GM21515 (cell line): ENCODE measurements at regions not wholly inside any gene's neighbourhood (a gene's known extent, or its start where the extent isn't known, plus 50 kb on each side); places are given as distances from the start of the nearest gene placed in this dataset.

Experiments used
- ATAC-seq: cut with Tn5 transposase; IDR thresholded peaks from one replicate; pipeline ENCODE4 v1.9.1; 2021; ENCODE audit not compliant: unreplicated experiment

DNA sequence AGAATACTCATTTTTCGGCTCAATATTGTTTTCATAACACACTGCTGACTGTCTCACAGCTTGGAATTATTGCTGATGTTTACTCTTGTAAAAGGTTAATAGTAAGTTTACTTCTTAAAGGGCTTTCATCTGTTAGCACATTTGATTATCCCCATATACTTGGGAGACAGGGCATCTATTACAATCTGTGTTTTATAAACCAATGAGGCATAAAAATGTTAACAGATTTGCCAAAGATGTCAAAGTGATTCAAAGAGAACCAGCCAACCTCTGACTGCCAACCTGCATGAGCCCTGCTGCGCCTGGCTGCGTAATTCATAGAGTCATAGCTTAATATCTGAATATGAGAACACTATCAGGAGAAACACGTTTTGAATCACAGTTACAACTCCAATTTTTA, 665.6 kb downstream of the TRIML1 start:
- no peak for ATAC-seq

DNA sequence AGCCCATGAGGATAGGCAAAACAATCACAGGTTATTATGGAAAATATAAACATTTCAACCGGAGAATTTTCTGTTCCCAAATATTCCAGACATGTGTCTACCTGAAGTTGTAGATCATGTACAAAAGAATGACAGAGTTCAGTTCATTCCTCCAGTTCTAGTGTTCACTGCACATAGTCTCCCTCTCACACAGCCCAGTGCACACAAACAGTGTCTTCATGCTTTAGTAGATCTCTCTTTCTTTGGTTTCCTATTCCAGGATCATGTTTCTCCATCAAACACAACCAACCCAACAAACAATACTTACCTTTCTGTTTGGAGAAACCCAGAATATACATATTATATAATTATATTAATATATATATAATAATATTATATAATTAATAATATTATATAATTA, 671.9 kb downstream of the TRIML1 start:
- ATAC-seq = no peak

DNA sequence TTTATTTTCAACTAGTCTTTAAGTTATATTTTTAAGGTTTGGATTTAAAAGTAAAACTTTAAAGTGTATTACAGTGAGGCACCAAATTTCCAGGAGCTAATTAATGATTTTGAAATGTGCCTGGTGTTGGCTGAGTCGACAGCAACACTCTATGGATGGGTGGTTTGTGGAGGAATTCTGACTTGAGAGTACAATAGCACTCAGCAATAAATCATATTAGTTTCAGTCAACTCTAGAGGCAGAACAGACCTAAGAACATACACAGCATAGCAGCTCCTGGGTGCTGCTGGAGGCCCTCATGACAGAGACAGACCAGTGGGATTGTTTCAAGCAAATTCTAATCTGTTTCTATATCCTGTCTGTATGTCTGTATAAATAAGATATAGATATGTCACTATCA, 673.4 kb downstream of the TRIML1 start:
- no peak for ATAC-seq

DNA sequence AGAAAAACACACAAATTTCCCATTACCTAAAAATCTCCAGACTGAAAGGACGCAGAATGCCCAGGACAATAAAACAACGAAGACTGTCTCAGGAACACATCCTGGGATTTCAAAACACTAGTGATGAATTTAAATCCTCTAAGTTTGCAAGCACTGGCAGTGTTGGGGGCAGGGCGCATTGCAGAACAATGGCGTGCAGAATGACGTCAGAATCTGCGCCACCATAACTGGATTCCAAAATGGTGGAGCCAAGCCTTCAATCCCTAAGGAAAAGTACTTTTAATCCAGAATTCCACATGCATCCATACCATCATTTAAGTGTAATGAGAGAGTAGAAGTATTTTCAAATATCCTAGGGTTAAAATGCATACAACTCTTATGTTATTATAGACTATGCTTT, 679.1 kb downstream of the TRIML1 start:
- no peak for ATAC-seq

DNA sequence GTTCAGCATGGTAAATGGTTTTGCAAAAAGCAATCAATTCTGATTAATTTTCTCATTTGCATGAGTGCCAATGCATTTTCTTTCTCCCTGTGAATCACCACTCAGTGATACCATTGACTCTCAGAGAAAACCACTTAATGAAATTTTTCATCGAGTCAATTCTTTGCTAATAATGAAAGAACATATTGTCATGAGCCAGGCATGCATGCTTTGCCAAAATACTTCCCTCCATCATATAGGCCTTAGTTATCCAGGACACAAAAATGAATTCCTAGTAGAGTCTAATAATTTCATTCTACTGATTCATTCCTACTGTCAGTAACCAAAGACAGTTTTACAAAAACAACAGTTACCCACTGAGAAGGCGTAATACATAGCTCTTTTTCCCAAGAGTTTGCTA, 680.0 kb downstream of the TRIML1 start:
- ATAC-seq = no peak

DNA sequence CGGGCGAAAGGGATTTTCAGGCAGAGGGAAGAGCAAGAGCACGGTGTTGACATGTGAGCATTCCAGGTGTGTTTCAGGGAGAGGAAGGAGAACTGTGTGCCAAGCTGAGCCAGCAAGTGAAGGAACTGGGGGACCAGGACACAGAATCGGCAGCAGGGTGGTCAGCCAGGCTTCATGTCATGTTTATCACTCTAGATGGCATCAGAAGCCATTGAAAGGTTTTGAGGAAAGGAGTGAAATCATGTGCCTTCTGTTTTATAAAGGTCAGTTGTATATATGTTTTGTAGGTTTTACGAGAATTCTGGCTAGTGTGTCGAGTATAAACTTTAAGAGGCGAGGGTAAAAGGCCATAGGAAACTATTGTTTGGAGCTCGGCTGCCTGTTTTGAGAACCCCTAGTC, 682.3 kb downstream of the TRIML1 start:
- ATAC-seq = no peak

DNA sequence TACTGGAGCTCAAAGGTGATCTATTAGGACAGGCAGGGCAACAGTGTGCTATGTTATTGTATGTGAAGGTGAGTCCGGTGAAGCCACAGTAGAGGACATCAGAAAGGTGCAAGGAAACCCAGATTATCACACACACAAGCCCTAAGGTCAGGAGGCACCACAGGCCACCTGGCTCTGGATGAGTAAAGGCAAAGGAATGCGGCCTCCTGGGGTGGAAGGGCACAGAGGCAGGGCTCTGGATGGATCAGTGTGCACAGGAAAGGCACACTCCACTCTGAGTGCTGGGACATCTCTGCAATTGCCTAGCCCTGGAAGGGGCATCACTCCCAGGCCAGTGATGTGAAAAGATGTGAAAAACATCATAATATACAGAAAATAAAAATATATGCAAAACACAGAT, 683.5 kb downstream of the TRIML1 start:
- no peak for ATAC-seq

DNA sequence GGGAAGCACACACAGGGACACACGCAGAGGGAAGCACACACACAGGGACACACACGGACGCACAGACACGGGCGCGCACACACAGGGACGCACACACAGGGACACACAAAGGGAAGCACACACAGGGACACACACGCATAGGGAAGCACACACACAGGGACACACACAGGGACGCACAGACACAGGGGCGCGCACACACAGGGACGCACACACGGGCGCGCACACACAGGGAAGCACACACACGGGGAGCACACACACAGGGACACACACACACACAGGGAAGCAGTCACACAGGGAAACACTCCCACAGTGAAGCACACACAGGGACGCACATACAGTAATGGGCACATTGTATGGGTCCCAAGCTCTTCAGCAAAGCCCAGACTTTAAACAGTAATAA, 685.3 kb downstream of the TRIML1 start:
- ATAC-seq = no peak

DNA sequence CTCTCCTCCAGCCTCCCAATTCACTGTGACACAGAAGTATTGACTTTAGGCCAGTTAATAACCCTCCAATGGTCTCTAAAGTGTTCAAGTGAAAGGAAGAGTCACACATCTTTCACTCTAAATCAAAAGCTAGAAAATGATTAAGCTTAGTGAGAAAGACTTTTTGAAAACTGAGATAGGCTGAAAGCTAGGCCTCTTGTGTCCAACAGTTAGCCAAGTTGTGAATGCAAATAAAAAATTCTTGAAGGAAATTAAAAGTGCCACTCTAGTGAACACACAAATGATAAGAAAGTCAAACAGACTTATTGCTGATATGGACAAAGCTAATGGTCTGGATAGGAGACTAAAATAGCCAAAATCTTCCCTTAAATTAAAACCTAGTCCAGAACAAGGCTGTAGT, 687.2 kb downstream of the TRIML1 start:
- ATAC-seq = no peak

DNA sequence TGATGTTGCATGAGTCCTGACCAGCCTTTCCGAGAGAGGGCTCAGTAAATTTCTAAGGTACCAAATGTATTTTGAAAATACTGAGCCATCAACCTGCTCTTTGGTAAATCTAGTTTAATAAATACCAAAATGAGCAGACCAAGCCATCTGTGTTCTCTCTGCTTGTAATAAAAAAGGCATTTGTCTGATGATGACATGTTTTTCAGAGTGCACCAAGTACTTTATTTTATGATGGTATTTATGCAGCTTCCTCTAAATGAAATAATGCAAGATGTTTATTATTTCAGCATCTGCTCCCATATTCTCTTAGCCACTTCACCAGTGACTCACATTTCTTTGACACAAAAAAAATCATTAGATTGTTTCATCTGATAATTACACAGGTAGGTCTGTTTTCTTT, 700.5 kb downstream of the TRIML1 start:
- no peak for ATAC-seq

DNA sequence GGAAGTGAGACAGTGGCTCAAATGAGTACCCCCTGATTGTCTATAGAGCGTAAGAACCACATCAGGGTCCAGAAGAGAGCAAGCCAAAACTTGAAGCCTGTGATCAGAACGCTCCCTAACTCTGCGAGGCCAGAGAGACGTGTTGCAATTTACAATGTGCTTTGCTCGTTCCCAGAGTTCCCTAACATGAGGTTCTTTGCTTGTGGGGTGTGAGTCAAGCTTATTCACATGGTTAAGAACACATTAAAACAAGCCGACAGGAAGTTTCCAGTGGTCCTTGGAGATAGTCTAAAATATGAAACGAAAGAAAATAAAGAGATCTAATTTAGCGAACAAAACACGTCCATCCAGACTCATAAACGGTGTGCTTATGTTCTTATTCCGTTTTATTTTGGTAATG, 702.3 kb downstream of the TRIML1 start:
- no peak for ATAC-seq

DNA sequence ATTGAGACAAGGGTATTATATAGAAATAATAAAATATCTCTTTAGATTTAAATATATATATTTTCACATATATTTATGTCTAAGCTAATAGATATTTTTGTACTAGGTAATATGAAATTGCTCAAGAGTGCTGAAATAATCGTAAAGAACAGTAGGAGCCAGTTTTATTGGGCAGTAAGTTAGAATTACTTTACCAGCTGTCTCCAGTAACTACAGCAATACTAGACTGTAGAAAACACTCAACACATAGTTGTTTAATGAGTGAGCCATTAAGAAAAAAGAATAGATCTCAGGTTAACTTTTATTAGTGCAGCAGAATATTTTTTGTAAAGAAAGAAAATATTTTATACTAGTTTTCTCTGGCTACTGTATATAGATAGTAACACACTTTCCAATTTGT, 715.2 kb downstream of the TRIML1 start:
- ATAC-seq = no peak

DNA sequence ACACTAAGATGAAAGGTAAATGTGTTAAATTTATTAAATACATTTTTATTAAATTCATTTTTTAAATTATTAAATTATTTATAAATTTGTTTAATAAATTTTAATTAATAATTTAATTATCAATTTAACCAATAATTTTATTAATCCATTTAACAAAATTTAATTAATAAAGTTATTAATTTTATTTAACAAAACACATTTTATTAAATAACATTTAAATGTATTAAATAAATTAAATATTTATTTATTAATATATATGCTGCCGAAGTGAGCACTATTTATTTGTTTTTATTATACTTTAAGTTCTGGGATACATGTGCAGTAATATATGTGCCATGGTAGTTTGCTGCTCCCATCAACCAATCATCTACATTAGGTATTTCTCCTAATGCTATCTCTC, 719.5 kb downstream of the TRIML1 start:
- no peak for ATAC-seq

DNA sequence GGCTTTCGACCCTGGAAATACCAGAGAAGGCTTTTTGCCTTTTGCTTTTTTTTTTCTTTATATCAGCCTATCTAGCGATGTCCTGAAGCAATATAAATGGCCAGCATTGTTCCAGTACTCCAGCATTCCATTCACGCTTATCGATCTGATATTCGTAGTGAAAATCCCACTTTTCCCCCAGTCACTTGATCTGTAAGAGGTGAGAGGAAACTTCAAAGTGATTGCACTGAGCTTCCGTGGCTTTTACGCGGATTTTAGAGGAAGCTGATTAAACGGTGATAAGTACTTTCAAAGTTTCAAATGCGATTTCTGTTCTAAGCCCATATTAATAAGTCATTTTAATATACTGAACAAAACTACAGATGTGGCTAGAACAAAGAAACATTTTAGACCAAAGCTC, 725.5 kb downstream of the TRIML1 start:
- ATAC-seq = no peak

DNA sequence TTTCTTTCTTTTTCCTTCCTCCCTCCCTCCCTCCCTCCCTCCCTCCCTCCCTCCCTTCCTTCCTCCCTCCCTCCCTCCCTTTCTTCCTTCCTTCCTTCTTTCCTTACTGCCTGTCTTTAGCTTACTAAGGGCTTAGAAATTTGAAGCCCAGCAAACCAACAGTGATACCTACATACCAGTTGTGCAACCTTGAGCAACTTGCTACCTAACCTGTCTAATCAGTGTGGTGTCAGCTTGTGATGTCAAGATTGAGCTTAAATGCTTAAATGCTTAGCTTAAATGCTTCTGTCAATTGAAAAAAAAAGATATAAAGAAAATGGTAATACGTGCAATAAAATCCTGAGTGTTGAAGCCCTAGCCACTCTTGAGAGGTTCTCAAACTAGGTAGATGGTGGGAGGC, 728.6 kb downstream of the TRIML1 start:
- no peak for ATAC-seq

DNA sequence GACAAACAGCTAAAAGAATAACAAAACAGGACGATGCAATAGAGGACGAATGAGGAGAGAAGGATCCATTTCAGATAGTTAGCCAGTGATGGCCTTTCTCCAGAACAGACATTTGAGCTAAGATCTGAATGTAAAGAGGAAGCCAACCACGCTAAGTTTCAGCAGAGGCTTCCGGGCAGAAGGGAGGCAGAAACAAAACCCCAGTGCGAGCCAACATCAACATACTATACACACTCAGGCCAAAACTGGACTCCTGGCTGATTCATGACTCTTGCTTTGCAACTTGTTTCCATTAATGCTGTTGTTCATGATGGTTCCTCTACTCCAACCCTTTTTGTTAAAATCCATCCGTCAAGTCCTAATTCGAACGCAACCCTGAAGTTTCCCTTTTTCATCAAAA, 730.3 kb downstream of the TRIML1 start:
- ATAC-seq = no peak

DNA sequence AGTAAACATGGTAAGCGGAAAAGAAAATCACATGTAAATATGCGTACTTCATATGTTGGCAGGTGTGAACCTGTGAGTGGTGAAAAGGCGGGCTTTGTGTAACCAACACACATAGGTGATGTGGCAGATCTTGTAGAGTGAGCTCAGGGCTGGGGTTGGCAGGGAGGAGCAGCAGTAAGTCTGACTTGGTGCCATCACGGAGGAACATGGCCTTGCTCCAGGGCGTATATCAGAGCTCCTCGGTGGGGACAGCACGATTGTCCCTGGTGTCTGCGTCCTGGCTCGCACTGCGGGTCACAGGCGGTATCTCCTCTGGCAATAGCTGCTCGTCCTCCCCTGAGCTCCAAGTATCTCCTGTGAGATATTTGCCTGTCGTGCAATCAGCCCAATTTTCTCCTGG, 733.6 kb downstream of the TRIML1 start:
- ATAC-seq = no peak

DNA sequence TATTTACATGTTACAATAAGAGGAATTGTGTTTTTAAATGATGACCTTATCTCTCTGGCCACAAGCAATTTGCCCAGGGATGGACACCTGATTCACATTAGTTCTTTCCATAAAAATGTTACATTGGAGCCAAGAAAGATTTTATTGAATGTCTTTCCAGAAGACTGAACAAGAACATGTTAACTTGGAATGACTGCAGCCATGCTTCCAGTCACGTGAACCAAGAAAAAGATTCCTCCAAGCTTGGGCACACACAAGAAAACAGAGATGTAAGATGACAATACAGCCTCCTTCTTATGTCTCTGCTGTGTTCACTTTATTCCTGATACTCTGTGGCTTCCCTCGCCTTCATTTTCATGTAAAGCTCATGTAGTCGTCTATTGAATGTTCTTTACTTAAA, 737.6 kb downstream of the TRIML1 start:
- ATAC-seq = no peak

DNA sequence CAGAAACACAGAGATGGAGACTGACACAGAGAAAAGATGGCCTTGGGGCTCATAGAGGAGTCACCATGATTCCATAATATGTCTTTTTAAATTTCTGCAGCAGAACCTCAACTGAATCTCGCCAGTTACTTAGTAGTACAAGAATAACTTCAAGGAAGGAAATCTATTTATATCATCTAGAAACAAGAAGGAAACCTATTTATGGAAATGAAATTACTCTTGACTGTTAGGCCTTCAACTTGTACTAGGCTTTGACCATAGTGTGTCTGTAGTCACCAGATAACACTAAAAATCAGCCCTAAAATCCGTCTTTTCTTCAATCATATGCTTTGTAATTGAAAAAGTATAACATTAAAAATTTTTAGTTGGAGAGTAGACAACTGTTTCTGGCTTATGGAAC, 740.4 kb downstream of the TRIML1 start:
- ATAC-seq = no peak

DNA sequence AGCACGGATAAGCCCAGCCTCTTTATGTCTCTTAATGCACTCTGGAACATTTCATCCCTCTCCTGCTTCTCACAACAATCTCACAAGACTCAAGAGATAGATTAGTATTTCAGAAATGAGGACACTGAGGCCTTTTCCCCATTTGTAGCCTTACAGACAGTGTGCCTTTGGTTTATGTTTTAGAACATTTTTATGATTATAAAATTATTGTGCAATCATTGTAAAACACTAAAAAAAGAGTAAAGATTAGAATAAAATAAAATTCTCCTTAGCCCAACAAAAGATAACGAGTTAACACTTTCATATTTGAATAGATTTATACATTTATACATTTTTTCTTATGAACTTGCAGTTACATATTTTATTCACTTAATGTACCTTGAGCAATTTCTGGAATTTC, 748.7 kb downstream of the TRIML1 start:
- no peak for ATAC-seq

DNA sequence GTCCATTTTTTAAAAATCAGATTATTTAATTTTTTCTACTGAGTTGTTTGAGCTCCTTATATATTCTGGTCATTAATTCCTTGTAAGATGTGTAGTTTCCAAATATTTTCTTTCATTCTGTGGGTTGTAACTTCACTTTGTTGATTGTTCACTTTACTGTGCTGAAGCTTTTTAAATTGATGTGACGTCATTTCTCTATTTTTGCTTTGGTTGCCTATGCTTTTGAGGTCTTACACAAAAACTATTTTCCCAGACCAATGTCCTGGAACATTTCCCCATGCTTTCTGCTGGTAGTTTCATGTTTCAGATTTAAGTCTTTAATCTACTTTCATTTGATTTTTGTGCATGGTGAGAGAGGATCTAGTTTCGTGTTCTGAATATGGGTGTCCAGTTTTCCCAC, 753.6 kb downstream of the TRIML1 start:
- ATAC-seq = no peak

DNA sequence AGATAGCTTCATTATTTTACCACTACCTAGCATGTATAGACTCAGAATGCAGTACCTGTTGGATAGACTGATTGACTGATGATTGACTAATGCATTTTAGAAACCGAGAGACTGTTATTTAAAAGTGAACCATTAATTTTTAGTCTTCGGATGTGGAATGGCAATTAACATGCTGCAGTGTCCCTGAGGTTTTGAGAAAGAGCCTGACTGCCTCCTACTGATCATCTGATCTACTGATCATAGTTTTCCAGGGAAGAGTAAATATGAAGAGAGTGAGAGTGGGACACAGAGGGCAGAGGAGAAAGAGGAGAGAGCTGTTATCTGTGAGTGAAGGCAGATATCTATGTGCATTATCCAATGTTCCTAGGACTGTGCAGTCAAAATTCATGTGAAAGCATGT, 764.7 kb downstream of the TRIML1 start:
- ATAC-seq = no peak

DNA sequence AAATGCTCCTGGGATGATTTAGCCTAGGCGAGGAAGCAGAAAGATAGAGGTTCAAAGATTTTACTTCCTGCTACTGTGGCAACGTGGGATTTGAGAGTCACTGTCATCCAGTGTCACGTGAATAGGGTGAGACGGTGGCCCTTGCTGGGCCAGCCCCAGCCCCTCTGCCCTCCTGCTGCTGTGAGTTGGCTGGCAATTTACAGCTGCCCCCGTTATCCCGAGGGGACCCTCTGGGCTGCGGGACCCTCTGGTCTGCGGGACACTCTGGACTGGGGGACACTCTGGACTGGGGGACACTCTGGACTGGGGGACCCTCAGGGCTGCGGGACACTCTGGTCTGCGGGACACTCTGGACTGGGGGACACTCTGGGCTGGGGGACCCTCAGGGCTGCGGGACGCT, 765.4 kb downstream of the TRIML1 start:
- ATAC-seq = no peak

DNA sequence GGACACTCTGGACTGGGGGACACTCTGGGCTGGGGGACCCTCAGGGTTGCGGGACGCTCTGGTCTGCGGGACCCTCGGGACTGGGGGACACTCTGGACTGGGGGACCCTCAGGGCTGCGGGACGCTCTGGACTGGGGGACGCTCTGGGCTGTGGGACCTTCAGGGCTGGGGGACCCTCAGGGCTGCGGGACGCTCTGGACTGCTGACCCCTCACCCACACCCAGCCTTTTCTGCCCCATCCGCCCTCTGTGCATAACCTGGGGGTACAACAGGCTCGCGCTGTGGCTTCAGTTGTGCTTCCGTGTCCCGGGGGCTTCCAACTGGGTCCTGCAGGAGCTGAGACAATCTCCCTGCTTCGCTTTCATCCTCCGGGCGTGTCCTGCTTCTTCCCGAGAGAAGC, 766.0 kb downstream of the TRIML1 start:
- ATAC-seq = no peak
